Right lobe of liver (tissue), 4 donors: ENCODE measurements at regions not wholly inside any gene's neighbourhood (a gene's known extent, or its start where the extent isn't known, plus 50 kb on each side); places are given as distances from the start of the nearest gene placed in this dataset.

Experiments
- POLR2A ChIP-seq: fragments of 450-650 bp; IDR thresholded peaks from one replicate; pipeline ENCODE4 v1.6.1; 2017; ENCODE audit warnings: antibody characterized with exemption, mild to moderate bottlenecking
- TF ChIP-seq, protein P1 (sequence below), 4 donors: fragments of 200-600 bp in 3 of 4; fragments of 450-650 bp in 1 of 4; IDR thresholded peaks; one replicate each; pipeline versions ENCODE4 v1.5.1 to v1.8.0; 2016 to 2022; ENCODE audit warnings: antibody characterized with exemption in 4 of 4, mild to moderate bottlenecking in 2 of 4
- donor health status: DM: no; HTN: no; CAD: no.
- donor health status: DM: no; HTN: no; CAD: no.
- donor health status: DM: no; HTN: yes; CAD: no.

DNA sequence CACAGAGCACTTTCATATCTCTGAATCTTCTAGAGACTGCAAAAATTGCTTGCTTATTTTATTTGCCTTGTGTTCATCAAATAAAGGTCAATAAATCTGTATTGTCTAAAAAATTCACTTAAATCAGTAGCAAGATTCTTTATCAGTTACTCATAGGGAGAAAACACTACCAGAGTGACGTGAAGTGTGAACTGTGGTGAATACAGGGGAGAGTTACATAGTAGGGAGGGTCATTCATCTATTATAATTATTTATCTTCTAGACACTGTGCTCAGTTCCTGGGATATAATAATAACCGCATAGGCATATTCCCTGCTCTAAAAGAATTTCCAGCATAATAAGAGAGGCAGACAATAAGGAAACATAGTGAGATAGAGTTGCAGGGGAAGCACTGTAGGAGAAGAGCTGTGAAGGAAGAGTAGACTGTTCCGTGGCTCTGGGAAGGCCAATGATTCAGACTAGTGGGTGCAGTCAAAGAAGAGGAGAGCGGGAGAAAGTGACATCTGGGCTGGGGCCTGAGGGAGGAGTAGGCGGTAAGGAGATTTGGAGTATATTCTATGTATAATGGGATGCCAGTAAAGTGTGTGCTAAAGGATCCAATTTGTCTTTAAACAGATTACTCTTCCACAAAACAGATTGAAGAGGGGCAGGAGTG lies 84.0 kb upstream of the TDRD3 start:
- TF ChIP-seq, protein P1, sequence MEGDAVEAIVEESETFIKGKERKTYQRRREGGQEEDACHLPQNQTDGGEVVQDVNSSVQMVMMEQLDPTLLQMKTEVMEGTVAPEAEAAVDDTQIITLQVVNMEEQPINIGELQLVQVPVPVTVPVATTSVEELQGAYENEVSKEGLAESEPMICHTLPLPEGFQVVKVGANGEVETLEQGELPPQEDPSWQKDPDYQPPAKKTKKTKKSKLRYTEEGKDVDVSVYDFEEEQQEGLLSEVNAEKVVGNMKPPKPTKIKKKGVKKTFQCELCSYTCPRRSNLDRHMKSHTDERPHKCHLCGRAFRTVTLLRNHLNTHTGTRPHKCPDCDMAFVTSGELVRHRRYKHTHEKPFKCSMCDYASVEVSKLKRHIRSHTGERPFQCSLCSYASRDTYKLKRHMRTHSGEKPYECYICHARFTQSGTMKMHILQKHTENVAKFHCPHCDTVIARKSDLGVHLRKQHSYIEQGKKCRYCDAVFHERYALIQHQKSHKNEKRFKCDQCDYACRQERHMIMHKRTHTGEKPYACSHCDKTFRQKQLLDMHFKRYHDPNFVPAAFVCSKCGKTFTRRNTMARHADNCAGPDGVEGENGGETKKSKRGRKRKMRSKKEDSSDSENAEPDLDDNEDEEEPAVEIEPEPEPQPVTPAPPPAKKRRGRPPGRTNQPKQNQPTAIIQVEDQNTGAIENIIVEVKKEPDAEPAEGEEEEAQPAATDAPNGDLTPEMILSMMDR (IDR thresholded peaks at IDR 0.05) = no peak
- no peak for TF ChIP-seq POLR2A
